H1 (cell line): ENCODE measurements at regions not wholly inside any gene's neighbourhood (a gene's known extent, or its start where the extent isn't known, plus 50 kb on each side); places are given as distances from the start of the nearest gene placed in this dataset.

Source experiments
- ASH2L ChIP-seq: fragments of 200-600, 300-600 bp; sonication (generic); IDR thresholded peaks from one replicate; pipeline ENCODE4 v1.7.1; 2017; ENCODE audit warnings: low read length
- CREB1 ChIP-seq: IDR thresholded peaks from 2 replicates; pipeline ENCODE4 v1.6.1; 2012; ENCODE audit warnings: inconsistent platforms
- HDAC2 ChIP-seq, 2 experiments: fragments of 300-600 bp in 1 of 2; sonication (generic) in 1 of 2; IDR thresholded peaks; 2 replicates each; pipeline ENCODE4 v1.6.1; 2011 to 2012; ENCODE audit warnings: low read depth in 2 of 2, low read length in 2 of 2, mild to moderate bottlenecking in 2 of 2, moderate library complexity in 2 of 2, borderline replicate concordance in 1 of 2, inconsistent platforms in 1 of 2
- POLR2AphosphoS5 ChIP-seq: IDR thresholded peaks from 2 replicates; pipeline ENCODE4 v1.6.1; 2011; ENCODE audit warnings: low read depth, low read length
- RFX5 ChIP-seq: IDR thresholded peaks from 2 replicates; pipeline ENCODE4 v1.6.1; 2011; ENCODE audit warnings: low read depth, low read length, improper control_type of control experiment, borderline replicate concordance

GRCh38 chr2:181771356-181771755 lies 91.0 kb upstream of the NEUROD1 start:
- TF ChIP-seq CREB1, result no peak
- TF ChIP-seq POLR2AphosphoS5, result no peak
- no peak for TF ChIP-seq ASH2L
- no peak for TF ChIP-seq HDAC2 (IDR thresholded peaks at IDR 0.05; ENCODE audit: borderline replicate concordance in 1 of 2, low read depth in 2 of 2, low read length in 2 of 2)
- no peak for TF ChIP-seq RFX5
